ENCODE measurements at regions not wholly inside any gene's neighbourhood (a gene's known extent, or its start where the extent isn't known, plus 50 kb on each side); places are given as distances from the start of the nearest gene placed in this dataset.

DNA sequence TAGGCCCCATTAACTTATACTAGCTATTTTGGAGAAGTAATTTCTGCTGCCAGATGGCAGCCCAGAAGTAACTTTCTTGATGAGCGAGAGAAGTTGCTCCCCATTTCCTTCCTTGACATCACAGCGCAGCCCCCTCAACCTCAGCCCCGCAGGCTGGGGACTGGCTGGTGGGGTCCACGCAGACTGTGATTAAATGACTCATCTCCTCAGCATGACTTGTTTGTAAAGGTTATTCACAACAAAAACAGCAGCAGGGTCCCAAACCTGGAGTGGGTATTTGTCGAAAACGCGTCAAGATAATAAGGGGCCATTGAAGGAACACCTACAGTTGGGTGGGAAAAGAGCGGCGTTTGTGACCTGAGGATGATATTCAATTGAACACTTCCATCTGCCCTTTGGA lies 120.6 kb downstream of the TXNL1 start:
- H3K27ac ChIP-seq (ENCODE audit: low read length): no peak overlapping the region
- H3K36me3 ChIP-seq (ENCODE audit: control insufficient read depth, insufficient read depth, low read length): no peaks in the 10 kb centered on the region
- DNase-seq (no peak), ATAC-seq (no peak)
- no peaks in the 10 kb centered on the region for H3K4me1 Mint-ChIP-seq
- intact Hi-C loops (cut with micrococcal nuclease): no loop called here
- no peaks in the 10 kb centered on the region for H3K36me3 Mint-ChIP-seq
- no peaks in the 10 kb centered on the region for H3K27me3 ChIP-seq (ENCODE audit: control insufficient read depth, insufficient read depth, low read length)
- H3K4me1 ChIP-seq (ENCODE audit: control insufficient read depth, insufficient read depth, low read length): no peaks in the 10 kb centered on the region
- no peak overlapping the region for H3K4me3 ChIP-seq (ENCODE audit: low read length)
- TF ChIP-seq, protein P1, sequence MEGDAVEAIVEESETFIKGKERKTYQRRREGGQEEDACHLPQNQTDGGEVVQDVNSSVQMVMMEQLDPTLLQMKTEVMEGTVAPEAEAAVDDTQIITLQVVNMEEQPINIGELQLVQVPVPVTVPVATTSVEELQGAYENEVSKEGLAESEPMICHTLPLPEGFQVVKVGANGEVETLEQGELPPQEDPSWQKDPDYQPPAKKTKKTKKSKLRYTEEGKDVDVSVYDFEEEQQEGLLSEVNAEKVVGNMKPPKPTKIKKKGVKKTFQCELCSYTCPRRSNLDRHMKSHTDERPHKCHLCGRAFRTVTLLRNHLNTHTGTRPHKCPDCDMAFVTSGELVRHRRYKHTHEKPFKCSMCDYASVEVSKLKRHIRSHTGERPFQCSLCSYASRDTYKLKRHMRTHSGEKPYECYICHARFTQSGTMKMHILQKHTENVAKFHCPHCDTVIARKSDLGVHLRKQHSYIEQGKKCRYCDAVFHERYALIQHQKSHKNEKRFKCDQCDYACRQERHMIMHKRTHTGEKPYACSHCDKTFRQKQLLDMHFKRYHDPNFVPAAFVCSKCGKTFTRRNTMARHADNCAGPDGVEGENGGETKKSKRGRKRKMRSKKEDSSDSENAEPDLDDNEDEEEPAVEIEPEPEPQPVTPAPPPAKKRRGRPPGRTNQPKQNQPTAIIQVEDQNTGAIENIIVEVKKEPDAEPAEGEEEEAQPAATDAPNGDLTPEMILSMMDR (IDR thresholded peaks at IDR 0.05): no peak
- H3K9me3 ChIP-seq (ENCODE audit: control insufficient read depth, insufficient read depth, low read length): no peaks in the 10 kb centered on the region
- peaks cover 0 to 2% of the 10 kb centered on the region in 2 donors for H3K9me3 Mint-ChIP-seq
- no peak overlapping the region for H3K4me3 Mint-ChIP-seq
- WGBS (ENCODE audit: insufficient coverage): 93% methylated on average over 9 of the region's 9 CpGs
- no peak overlapping the region for H3K27ac Mint-ChIP-seq
- peaks cover 0 to 11% of the 10 kb centered on the region in 2 donors for H3K27me3 Mint-ChIP-seq (ENCODE audit: low read depth in 2 of 2)

DNA sequence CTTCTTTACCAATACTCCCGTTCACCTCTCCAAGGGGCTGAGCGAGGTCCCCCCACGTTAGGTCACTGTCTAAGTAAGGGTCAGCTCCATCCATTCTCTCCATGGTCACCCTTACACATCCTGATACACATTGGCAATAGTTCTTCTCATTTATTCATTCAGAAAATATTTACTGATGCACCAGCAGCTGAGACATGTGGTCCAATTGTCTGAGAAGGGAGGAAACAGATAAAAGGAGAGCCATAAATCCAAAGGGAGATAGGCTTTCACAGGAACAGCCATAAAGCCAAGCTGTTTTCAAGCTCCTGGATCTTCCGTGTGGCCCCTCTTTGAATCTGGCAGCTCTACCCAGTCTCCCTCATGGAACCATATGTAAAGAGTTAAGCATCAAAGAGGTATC lies 121.2 kb downstream of the TXNL1 start:
- H3K27ac Mint-ChIP-seq: no peak overlapping the region
- H3K4me1 ChIP-seq (ENCODE audit: control insufficient read depth, insufficient read depth, low read length): no peaks in the 10 kb centered on the region
- DNase-seq (no peak), ATAC-seq (no peak)
- H3K27me3 Mint-ChIP-seq (ENCODE audit: low read depth in 2 of 2): peaks cover 0 to 11% of the 10 kb centered on the region in 2 donors
- no peaks in the 10 kb centered on the region for H3K36me3 ChIP-seq (ENCODE audit: control insufficient read depth, insufficient read depth, low read length)
- 81% methylated on average over 4 of the region's 4 CpGs for WGBS (ENCODE audit: insufficient coverage)
- TF ChIP-seq, protein P1 (IDR thresholded peaks at IDR 0.05): no peak
- no peaks in the 10 kb centered on the region for H3K27me3 ChIP-seq (ENCODE audit: control insufficient read depth, insufficient read depth, low read length)
- peaks cover 0 to 2% of the 10 kb centered on the region in 2 donors for H3K9me3 Mint-ChIP-seq
- H3K4me1 Mint-ChIP-seq: no peaks in the 10 kb centered on the region
- no peak overlapping the region for H3K27ac ChIP-seq (ENCODE audit: low read length)
- intact Hi-C loops (cut with micrococcal nuclease): no loop called here
- H3K9me3 ChIP-seq (ENCODE audit: control insufficient read depth, insufficient read depth, low read length): no peaks in the 10 kb centered on the region
- no peak overlapping the region for H3K4me3 Mint-ChIP-seq
- H3K36me3 Mint-ChIP-seq: no peaks in the 10 kb centered on the region
- no peak overlapping the region for H3K4me3 ChIP-seq (ENCODE audit: low read length)

DNA sequence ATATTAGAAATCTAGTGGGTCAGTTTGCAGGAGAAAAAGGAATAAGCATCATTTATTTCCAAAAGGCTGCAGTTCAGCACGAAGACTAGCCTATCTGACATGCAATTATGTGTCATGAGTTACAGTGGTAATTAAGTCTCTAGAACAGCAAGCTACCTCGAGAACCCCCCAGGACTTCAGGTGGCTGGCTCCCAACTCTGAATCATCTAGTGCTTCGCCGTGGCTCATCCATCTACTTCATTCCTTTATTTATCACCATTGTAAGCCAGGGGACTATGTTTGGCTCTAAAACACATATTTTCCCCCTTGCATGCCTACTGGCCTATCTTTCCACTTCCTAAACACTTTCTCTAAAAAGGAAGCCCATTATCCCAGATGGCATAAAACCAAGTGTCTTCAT lies 121.6 kb downstream of the TXNL1 start:
- DNase-seq (no peak), ATAC-seq (no peak)
- WGBS (ENCODE audit: insufficient coverage): 84% methylated on average over 4 of the region's 4 CpGs
- H3K4me3 Mint-ChIP-seq: no peak overlapping the region
- no peak overlapping the region for H3K27ac Mint-ChIP-seq
- H3K9me3 Mint-ChIP-seq: peaks cover 0 to 2% of the 10 kb centered on the region in 2 donors
- H3K27me3 ChIP-seq (ENCODE audit: control insufficient read depth, insufficient read depth, low read length): no peaks in the 10 kb centered on the region
- H3K36me3 ChIP-seq (ENCODE audit: control insufficient read depth, insufficient read depth, low read length): no peaks in the 10 kb centered on the region
- no peak overlapping the region for H3K4me3 ChIP-seq (ENCODE audit: low read length)
- H3K4me1 Mint-ChIP-seq: no peaks in the 10 kb centered on the region
- H3K36me3 Mint-ChIP-seq: no peaks in the 10 kb centered on the region
- no peak overlapping the region for H3K27ac ChIP-seq (ENCODE audit: low read length)
- TF ChIP-seq, protein P1 (IDR thresholded peaks at IDR 0.05): no peak
- intact Hi-C loops (cut with micrococcal nuclease): no loop called here
- peaks cover 0 to 11% of the 10 kb centered on the region in 2 donors for H3K27me3 Mint-ChIP-seq (ENCODE audit: low read depth in 2 of 2)
- no peaks in the 10 kb centered on the region for H3K4me1 ChIP-seq (ENCODE audit: control insufficient read depth, insufficient read depth, low read length)
- no peaks in the 10 kb centered on the region for H3K9me3 ChIP-seq (ENCODE audit: control insufficient read depth, insufficient read depth, low read length)

GRCh38 chr18:56515522-56515921 lies 122.9 kb downstream of the TXNL1 start:
- WGBS (ENCODE audit: insufficient coverage): 71% methylated on average over 1 of the region's 3 CpGs
- H3K27me3 Mint-ChIP-seq (ENCODE audit: low read depth in 2 of 2): peaks cover 0 to 11% of the 10 kb centered on the region in 2 donors

More at GRCh38 chr18:56515522-56515921, 122.9 kb downstream of the TXNL1 start:
- ATAC-seq: no peak
- Histone ChIP-seq H3K27ac (ENCODE audit: low read length) (no peak overlapping the region), H3K27me3 (ENCODE audit: control insufficient read depth, insufficient read depth, low read length) (no peaks in the 10 kb centered on the region), H3K4me3 (ENCODE audit: low read length) (no peak overlapping the region), H3K9me3 (ENCODE audit: control insufficient read depth, insufficient read depth, low read length) (no peaks in the 10 kb centered on the region), H3K4me1 (ENCODE audit: control insufficient read depth, insufficient read depth, low read length) (no peaks in the 10 kb centered on the region), H3K36me3 (ENCODE audit: control insufficient read depth, insufficient read depth, low read length) (no peaks in the 10 kb centered on the region)
- no peaks in the 10 kb centered on the region for H3K4me1 Mint-ChIP-seq
- intact Hi-C loops (cut with micrococcal nuclease): no loop called here
- H3K9me3 Mint-ChIP-seq: peaks cover 0 to 2% of the 10 kb centered on the region in 2 donors
- no peak for DNase-seq
- H3K36me3 Mint-ChIP-seq: no peaks in the 10 kb centered on the region
- no peak overlapping the region for H3K4me3 Mint-ChIP-seq
- H3K27ac Mint-ChIP-seq: no peak overlapping the region
- TF ChIP-seq, protein P1 (IDR thresholded peaks at IDR 0.05): no peak
